Immature natural killer cell (primary cell): ENCODE measurements at regions not wholly inside any gene's neighbourhood (a gene's known extent, or its start where the extent isn't known, plus 50 kb on each side); places are given as distances from the start of the nearest gene placed in this dataset.
A peak's percentile ranks its signal among the peaks of the same experiment; 100 is the strongest.

Source experiments
- DNase-seq, 3 donors: peaks; one replicate each; pipeline ENCODE4 v3.0.0; 2022; ENCODE audit warnings: mixed read lengths in 1 of 3
- H3K27ac Mint-ChIP-seq, 6 donors: one replicate each; pipeline ENCODE4 v1.8.0; 2020; ENCODE audit warnings: mixed read lengths in 6 of 6, mild to moderate bottlenecking in 5 of 6, inconsistent platforms in 4 of 6, moderate library complexity in 3 of 6
- H3K27me3 Mint-ChIP-seq, 3 donors: one replicate each; pipeline ENCODE4 v1.8.0; 2020 to 2021; ENCODE audit warnings: low read depth in 3 of 3, mild to moderate bottlenecking in 3 of 3, mixed read lengths in 3 of 3, moderate library complexity in 3 of 3, inconsistent platforms in 1 of 3
- H3K36me3 Mint-ChIP-seq, 3 donors: one replicate each; pipeline ENCODE4 v1.8.0; 2020; ENCODE audit warnings: mixed read lengths in 3 of 3, inconsistent platforms in 2 of 3, mild to moderate bottlenecking in 2 of 3
- H3K4me1 Mint-ChIP-seq, 2 donors: one replicate each; pipeline ENCODE4 v1.8.0; 2020; ENCODE audit warnings: inconsistent platforms in 2 of 2, mild to moderate bottlenecking in 2 of 2, mixed read lengths in 2 of 2, moderate library complexity in 1 of 2
- H3K4me3 Mint-ChIP-seq, 5 donors: one replicate each; pipeline ENCODE4 v1.8.0; 2020; ENCODE audit warnings: mild to moderate bottlenecking in 5 of 5, mixed read lengths in 5 of 5, inconsistent platforms in 3 of 5, moderate library complexity in 3 of 5
- H3K9me3 Mint-ChIP-seq, 6 donors: one replicate each; pipeline ENCODE4 v1.8.0; 2020; ENCODE audit warnings: mild to moderate bottlenecking in 6 of 6, mixed read lengths in 6 of 6, inconsistent platforms in 4 of 6, moderate library complexity in 3 of 6

- H3K36me3 Mint-ChIP-seq = peaks cover 6 to 17% (median 8%) of the 10 kb centered on the region in 3 donors
- H3K9me3 Mint-ChIP-seq = peaks cover 8 to 19% (median 12%) of the 10 kb centered on the region in 6 donors
- no peak for DNase-seq
- peaks cover 0 to 4% (median 2%) of the 10 kb centered on the region in 3 donors for H3K27me3 Mint-ChIP-seq
- H3K4me3 Mint-ChIP-seq = no peak overlapping the region
- H3K27ac Mint-ChIP-seq = no peak overlapping the region
- H3K4me1 Mint-ChIP-seq = peaks cover 17 to 23% of the 10 kb centered on the region in 2 donors
These were observed 88.4 kb upstream of the CRIM1 start for GRCh38 chr2:36267194-36267593.

GRCh38 chr2:36266536-36267121 lies 88.9 kb upstream of the CRIM1 start:
- Mint-ChIP-seq H3K4me3 (no peak overlapping the region), H3K36me3 (peaks cover 6 to 17% (median 8%) of the 10 kb centered on the region in 3 donors), H3K27ac (peak overlapping the region in 2 of 6 donors; percentile 22 to 66), H3K27me3 (peaks cover 0 to 4% (median 2%) of the 10 kb centered on the region in 3 donors), H3K9me3 (peaks cover 8 to 19% (median 12%) of the 10 kb centered on the region in 6 donors), H3K4me1 (peaks cover 17 to 22% of the 10 kb centered on the region in 2 donors)
- DNase-seq = no peak

- Mint-ChIP-seq H3K27ac (no peak overlapping the region), H3K27me3 (peaks cover 2 to 4% (median 3%) of the 10 kb centered on the region in 3 donors), H3K4me3 (no peak overlapping the region), H3K4me1 (peaks cover 10 to 12% of the 10 kb centered on the region in 2 donors), H3K9me3 (peaks cover 7 to 15% (median 11%) of the 10 kb centered on the region in 6 donors), H3K36me3 (peaks cover 6 to 14% (median 8%) of the 10 kb centered on the region in 3 donors)
- no peak for DNase-seq
These were observed 93.0 kb upstream of the CRIM1 start for GRCh38 chr2:36262581-36262980.

- H3K9me3 Mint-ChIP-seq = no peaks in the 10 kb centered on the region
- H3K27me3 Mint-ChIP-seq = no peaks in the 10 kb centered on the region
- DNase-seq = no peak
- no peak overlapping the region for H3K27ac Mint-ChIP-seq
- H3K4me1 Mint-ChIP-seq = no peaks in the 10 kb centered on the region
- no peak overlapping the region for H3K4me3 Mint-ChIP-seq
- peaks cover 0 to 7% (median 0%) of the 10 kb centered on the region in 3 donors for H3K36me3 Mint-ChIP-seq
These were observed 99.7 kb upstream of the CRIM1 start for GRCh38 chr2:36255863-36256262.

- DNase-seq = no peak
- Mint-ChIP-seq H3K4me3 (no peak overlapping the region), H3K27me3 (peaks cover 0 to 2% (median 0%) of the 10 kb centered on the region in 3 donors), H3K36me3 (peaks cover 0 to 7% (median 0%) of the 10 kb centered on the region in 3 donors), H3K4me1 (peaks cover 10 to 19% of the 10 kb centered on the region in 2 donors), H3K9me3 (no peaks in the 10 kb centered on the region), H3K27ac (no peak overlapping the region)
These were observed 102.5 kb upstream of the CRIM1 start for GRCh38 chr2:36253086-36253485.

- Mint-ChIP-seq H3K36me3 (no peaks in the 10 kb centered on the region), H3K9me3 (no peaks in the 10 kb centered on the region), H3K4me3 (peak overlapping the region; percentile 73 to 79 (median 77)), H3K4me1 (peaks cover 71 to 86% of the 10 kb centered on the region in 2 donors), H3K27ac (peak overlapping the region; percentile 46 to 91 (median 85)), H3K27me3 (peaks cover 5 to 13% (median 7%) of the 10 kb centered on the region in 3 donors)
- peak; percentile 73 to 75 (median 75) for DNase-seq
These were observed 109.1 kb upstream of the CRIM1 start for GRCh38 chr2:36246320-36246990.

- Mint-ChIP-seq H3K27ac (peak overlapping the region in 5 of 6 donors; percentile 69 to 91 (median 83)), H3K4me3 (peak overlapping the region; percentile 53 to 79 (median 75)), H3K36me3 (no peaks in the 10 kb centered on the region), H3K4me1 (peaks cover 79 to 94% of the 10 kb centered on the region in 2 donors), H3K9me3 (no peaks in the 10 kb centered on the region), H3K27me3 (peaks cover 5 to 18% (median 7%) of the 10 kb centered on the region in 3 donors)
- no peak for DNase-seq
These were observed 109.9 kb upstream of the CRIM1 start for GRCh38 chr2:36245651-36246050.

GRCh38 chr2:36238106-36238505 lies 117.5 kb upstream of the CRIM1 start:
- peaks cover 0 to 8% (median 0%) of the 10 kb centered on the region in 3 donors for H3K36me3 Mint-ChIP-seq
- peaks cover 0 to 1% (median 0%) of the 10 kb centered on the region in 6 donors for H3K9me3 Mint-ChIP-seq
- no peak for DNase-seq
- H3K4me3 Mint-ChIP-seq = peak overlapping the region in 2 of 5 donors; percentile 15 to 33
- H3K27me3 Mint-ChIP-seq = peaks cover 0 to 10% (median 0%) of the 10 kb centered on the region in 3 donors
- peak overlapping the region in 3 of 6 donors; percentile 12 to 58 (median 55) for H3K27ac Mint-ChIP-seq
- H3K4me1 Mint-ChIP-seq = peaks cover 98 to 100% of the 10 kb centered on the region in 2 donors

- H3K36me3 Mint-ChIP-seq = peaks cover 0 to 8% (median 0%) of the 10 kb centered on the region in 3 donors
- H3K4me1 Mint-ChIP-seq = peaks cover 78 to 90% of the 10 kb centered on the region in 2 donors
- H3K9me3 Mint-ChIP-seq = peaks cover 0 to 1% (median 0%) of the 10 kb centered on the region in 6 donors
- peak overlapping the region; percentile 15 to 90 (median 83) for H3K27ac Mint-ChIP-seq
- H3K4me3 Mint-ChIP-seq = peak overlapping the region; percentile 42 to 74 (median 61)
- peaks cover 0 to 5% (median 0%) of the 10 kb centered on the region in 3 donors for H3K27me3 Mint-ChIP-seq
- peak; percentile 55 to 60 (median 58) for DNase-seq
These were observed 119.7 kb upstream of the CRIM1 start for GRCh38 chr2:36235882-36236281.

- Mint-ChIP-seq H3K4me1 (peaks cover 73 to 85% of the 10 kb centered on the region in 2 donors), H3K4me3 (peak overlapping the region; percentile 42 to 74 (median 61))
These were observed 120.2 kb upstream of the CRIM1 start for GRCh38 chr2:36235426-36235825.

GRCh38 chr2:36223259-36223658 lies 132.3 kb upstream of the CRIM1 start:
- peaks cover 0 to 3% (median 0%) of the 10 kb centered on the region in 6 donors for H3K9me3 Mint-ChIP-seq
- DNase-seq = no peak
- H3K27ac Mint-ChIP-seq = no peak overlapping the region
- H3K4me1 Mint-ChIP-seq = peaks cover 3 to 14% of the 10 kb centered on the region in 2 donors
- no peak overlapping the region for H3K4me3 Mint-ChIP-seq
- H3K27me3 Mint-ChIP-seq = peaks cover 0 to 4% (median 2%) of the 10 kb centered on the region in 3 donors
- H3K36me3 Mint-ChIP-seq = peaks cover 4 to 14% (median 13%) of the 10 kb centered on the region in 3 donors

More at GRCh38 chr2:36235426-36235825, 120.2 kb upstream of the CRIM1 start:
- no peak for DNase-seq
- Mint-ChIP-seq H3K27me3 (peaks cover 0 to 2% (median 0%) of the 10 kb centered on the region in 3 donors), H3K27ac (peak overlapping the region; percentile 20 to 90 (median 83)), H3K36me3 (peaks cover 0 to 8% (median 0%) of the 10 kb centered on the region in 3 donors), H3K9me3 (peaks cover 0 to 1% (median 0%) of the 10 kb centered on the region in 6 donors)

GRCh38 chr2:36222485-36222884 lies 133.1 kb upstream of the CRIM1 start:
- Mint-ChIP-seq H3K4me1 (peaks cover 3 to 14% of the 10 kb centered on the region in 2 donors), H3K27ac (no peak overlapping the region), H3K9me3 (peaks cover 0 to 3% (median 0%) of the 10 kb centered on the region in 6 donors), H3K27me3 (peaks cover 0 to 4% (median 0%) of the 10 kb centered on the region in 3 donors), H3K36me3 (peaks cover 4 to 15% (median 14%) of the 10 kb centered on the region in 3 donors), H3K4me3 (no peak overlapping the region)
- DNase-seq = no peak

- H3K4me3 Mint-ChIP-seq = no peak overlapping the region
- no peak for DNase-seq
- H3K4me1 Mint-ChIP-seq = no peaks in the 10 kb centered on the region
- H3K36me3 Mint-ChIP-seq = peaks cover 3 to 4% (median 3%) of the 10 kb centered on the region in 3 donors
- H3K27ac Mint-ChIP-seq = no peak overlapping the region
- H3K9me3 Mint-ChIP-seq = peaks cover 0 to 6% (median 1%) of the 10 kb centered on the region in 6 donors
- H3K27me3 Mint-ChIP-seq = peaks cover 0 to 3% (median 0%) of the 10 kb centered on the region in 3 donors
These were observed 140.9 kb upstream of the CRIM1 start for GRCh38 chr2:36214691-36215090.

- peaks cover 5 to 16% (median 11%) of the 10 kb centered on the region in 6 donors for H3K9me3 Mint-ChIP-seq
- H3K4me3 Mint-ChIP-seq = no peak overlapping the region
- no peaks in the 10 kb centered on the region for H3K4me1 Mint-ChIP-seq
- peaks cover 6 to 22% (median 13%) of the 10 kb centered on the region in 3 donors for H3K36me3 Mint-ChIP-seq
- peaks cover 0 to 4% (median 3%) of the 10 kb centered on the region in 3 donors for H3K27me3 Mint-ChIP-seq
- DNase-seq = no peak
- no peak overlapping the region for H3K27ac Mint-ChIP-seq
These were observed 152.2 kb upstream of the CRIM1 start for GRCh38 chr2:36203366-36203765.
